HG03342 (cell line): ENCODE measurements at regions not wholly inside any gene's neighbourhood (a gene's known extent, or its start where the extent isn't known, plus 50 kb on each side); places are given as distances from the start of the nearest gene placed in this dataset.
"Not testable (repeated sequence)": the region's sequence is repeated elsewhere in the genome, so short reads cannot be mapped to it uniquely, and the experiment has no call there.

Experiments used
- ATAC-seq: cut with Tn5 transposase; IDR thresholded peaks from one replicate; pipeline ENCODE4 v1.9.1; 2021; ENCODE audit warnings: mild to moderate bottlenecking, moderate library complexity; ENCODE audit not compliant: unreplicated experiment

- ATAC-seq: no peak
Measured at GRCh38 chr4:130699004-130699403, 1603.1 kb downstream of the C4orf33 start.

- no peak for ATAC-seq
Measured at GRCh38 chr4:130703211-130703935, 1607.4 kb downstream of the C4orf33 start.

GRCh38 chr4:130705023-130705422, 1609.1 kb downstream of the C4orf33 start:
- ATAC-seq: no peak

GRCh38 chr4:130712038-130712437, 1616.1 kb downstream of the C4orf33 start:
- no peak for ATAC-seq

GRCh38 chr4:130714006-130714405, 1618.1 kb downstream of the C4orf33 start:
- ATAC-seq: no peak

- ATAC-seq: no peak
Measured at GRCh38 chr4:130722361-130722760, 1626.4 kb downstream of the C4orf33 start.

GRCh38 chr4:130736436-130737185, 1640.7 kb downstream of the C4orf33 start:
- ATAC-seq: no peak

GRCh38 chr4:130738233-130738632, 1642.3 kb downstream of the C4orf33 start:
- no peak for ATAC-seq

GRCh38 chr4:130747842-130748241, 1651.9 kb downstream of the C4orf33 start:
- no peak for ATAC-seq

- no peak for ATAC-seq
Measured at GRCh38 chr4:130753926-130754325, 1658.0 kb downstream of the C4orf33 start.

GRCh38 chr4:130760246-130760645, 1664.3 kb downstream of the C4orf33 start:
- ATAC-seq: no peak

GRCh38 chr4:130767384-130767783, 1671.4 kb downstream of the C4orf33 start:
- ATAC-seq: not testable (repeated sequence)

GRCh38 chr4:130772966-130773365, 1677.0 kb downstream of the C4orf33 start:
- not testable (repeated sequence) for ATAC-seq

- ATAC-seq: no peak
Measured at GRCh38 chr4:130808492-130808891, 1712.5 kb downstream of the C4orf33 start.

- ATAC-seq: no peak
Measured at GRCh38 chr4:130812117-130812765, 1716.3 kb downstream of the C4orf33 start.

- ATAC-seq: peak; percentile 58
Measured at GRCh38 chr4:130814896-130815295, 1718.9 kb downstream of the C4orf33 start.

- ATAC-seq: no peak
Measured at GRCh38 chr4:130820448-130820847, 1724.5 kb downstream of the C4orf33 start.

GRCh38 chr4:130825284-130825683, 1729.3 kb downstream of the C4orf33 start:
- no peak for ATAC-seq

- no peak for ATAC-seq
Measured at GRCh38 chr4:130850019-130850524, 1754.1 kb downstream of the C4orf33 start.

- ATAC-seq: no peak
Measured at GRCh38 chr4:130851107-130851506, 1755.2 kb downstream of the C4orf33 start.

- no peak for ATAC-seq
Measured at GRCh38 chr4:130851932-130852331, 1756.0 kb downstream of the C4orf33 start.

GRCh38 chr4:130855533-130855932, 1759.6 kb downstream of the C4orf33 start:
- no peak for ATAC-seq
